ENCODE measurements at regions not wholly inside any gene's neighbourhood (a gene's known extent, or its start where the extent isn't known, plus 50 kb on each side); places are given as distances from the start of the nearest gene placed in this dataset.
A peak's percentile ranks its signal among the peaks of the same experiment; 100 is the strongest.
"Not testable (repeated sequence)": the region's sequence is repeated elsewhere in the genome, so short reads cannot be mapped to it uniquely, and the experiment has no call there.

- no peak for TF ChIP-seq POLR2A (IDR thresholded peaks at IDR 0.05)
- TF ChIP-seq CTCF (IDR thresholded peaks at IDR 0.05) = no peak
- intact Hi-C loops (cut with DNase I) = no loop called here
- ATAC-seq = no peak
- 65% methylated on average over 2 of the region's 2 CpGs for WGBS (ENCODE audit: insufficient coverage, low coverage, low lambda C conversion rate, missing lambda C conversion rate)
- DNase-seq = no peak
- Histone ChIP-seq H3K27me3 (no peaks in the 10 kb centered on the region), H3K27ac (no peak overlapping the region), H3K36me3 (no peaks in the 10 kb centered on the region), H3K4me3 (no peak overlapping the region), H3K9me3 (no peaks in the 10 kb centered on the region), H3K4me1 (peaks cover 0 to 9% (median 0%) of the 10 kb centered on the region in 4 donors)
Observed at GRCh38 chr3:163560459-163560858, 1517.8 kb downstream of the SI start.

GRCh38 chr3:163556813-163557523 is 1521.3 kb downstream of the SI start:
- DNase-seq = no peak
- intact Hi-C loops (cut with DNase I) = no loop called here
- Histone ChIP-seq H3K4me1 (no peaks in the 10 kb centered on the region), H3K27ac (no peak overlapping the region), H3K9me3 (no peaks in the 10 kb centered on the region), H3K4me3 (no peak overlapping the region), H3K36me3 (no peaks in the 10 kb centered on the region), H3K27me3 (no peaks in the 10 kb centered on the region)
- no peak for ATAC-seq
- TF ChIP-seq CTCF (IDR thresholded peaks at IDR 0.05) (no peak), POLR2A (IDR thresholded peaks at IDR 0.05) (no peak)
- WGBS (ENCODE audit: insufficient coverage, low coverage, low lambda C conversion rate, missing lambda C conversion rate) = 79% methylated on average over 4 of the region's 4 CpGs

GRCh38 chr3:163555918-163556317 is 1522.4 kb downstream of the SI start:
- 0% methylated on average over 1 of the region's 1 CpG for WGBS (ENCODE audit: insufficient coverage, low coverage, low lambda C conversion rate, missing lambda C conversion rate)
- Histone ChIP-seq H3K9me3 (no peaks in the 10 kb centered on the region), H3K27me3 (no peaks in the 10 kb centered on the region), H3K4me1 (no peaks in the 10 kb centered on the region), H3K36me3 (no peaks in the 10 kb centered on the region), H3K4me3 (no peak overlapping the region), H3K27ac (no peak overlapping the region)
- intact Hi-C loops (cut with DNase I) = no loop called here
- TF ChIP-seq POLR2A (IDR thresholded peaks at IDR 0.05) = no peak
- TF ChIP-seq CTCF (IDR thresholded peaks at IDR 0.05) = no peak
- DNase-seq (no peak), ATAC-seq (no peak)

- Histone ChIP-seq H3K4me1 (no peaks in the 10 kb centered on the region), H3K27ac (no peak overlapping the region), H3K36me3 (no peaks in the 10 kb centered on the region), H3K4me3 (no peak overlapping the region), H3K9me3 (no peaks in the 10 kb centered on the region), H3K27me3 (no peaks in the 10 kb centered on the region)
- WGBS (ENCODE audit: insufficient coverage, low coverage, low lambda C conversion rate, missing lambda C conversion rate) = 95% methylated on average over 6 of the region's 17 CpGs
- no peak for TF ChIP-seq CTCF (IDR thresholded peaks at IDR 0.05)
- no peak for TF ChIP-seq POLR2A (IDR thresholded peaks at IDR 0.05)
- DNase-seq (peak in 1 of 3 donors; percentile 45), ATAC-seq (no peak)
- intact Hi-C loops (cut with DNase I) = no loop called here
Observed at GRCh38 chr3:163552659-163552966, 1525.7 kb downstream of the SI start.

- H3K4me3 ChIP-seq; H3K9me3 ChIP-seq; H3K27ac ChIP-seq; H3K27me3 ChIP-seq; H3K4me1 ChIP-seq; ATAC-seq; H3K36me3 ChIP-seq; intact Hi-C loops (cut with DNase I): not testable (repeated sequence)
- DNase-seq = peak in 1 of 3 donors; percentile 39
- WGBS (ENCODE audit: insufficient coverage, low coverage, low lambda C conversion rate, missing lambda C conversion rate) = 100% methylated on average over 1 of the region's 37 CpGs
Observed at GRCh38 chr3:163551915-163552658, 1526.2 kb downstream of the SI start.
